HEK293 (cell line): ENCODE measurements at regions not wholly inside any gene's neighbourhood (a gene's known extent, or its start where the extent isn't known, plus 50 kb on each side); places are given as distances from the start of the nearest gene placed in this dataset.

Source experiments
- CTCF ChIA-PET: fragments of 350-600 bp; formaldehyde crosslinking; extraction: SDS; loops from one replicate; lab custom pipeline; 2021; ENCODE audit warnings: antibody characterized with exemption; lab: Yijun Ruan, JAX
- POLR2A ChIA-PET: fragments of 300-600 bp; formaldehyde crosslinking; extraction: SDS; loops from one replicate; lab custom pipeline; 2020; ENCODE audit warnings: antibody characterized with exemption, inconsistent platforms; lab: Yijun Ruan, JAX
- H3K27ac ChIP-seq: fragments of 200-500 bp; sonication (Bioruptor generic); 2 replicates; pipeline ENCODE4 v1.5.1; 2014; ENCODE audit warnings: low read depth, low read length, control low read depth, inconsistent platforms; ENCODE audit errors: extremely low read depth
- H3K36me3 ChIP-seq, 2 experiments: fragments of 200-500 bp in 1 of 2; sonication (Bioruptor generic) in 1 of 2; 1 replicate in 1 of 2; 2 replicates in 1 of 2; pipeline ENCODE4 v1.5.1; 2014 to 2017; ENCODE audit warnings: inconsistent platforms in 2 of 2, low read length in 2 of 2; ENCODE audit not compliant: control insufficient read depth in 2 of 2, insufficient read depth in 1 of 2
- H3K4me1 ChIP-seq: fragments of 200-500 bp; sonication (Bioruptor generic); 2 replicates; pipeline ENCODE4 v1.5.1; 2014; ENCODE audit warnings: mild to moderate bottlenecking, low read length, inconsistent platforms; ENCODE audit not compliant: control insufficient read depth, insufficient read depth
- H3K4me3 ChIP-seq: 2 replicates; pipeline ENCODE4 v1.5.1; 2011; ENCODE audit warnings: low read depth, mild to moderate bottlenecking, control low read depth, low read length, moderate library complexity
- H3K9me3 ChIP-seq: fragments of 200-500 bp; sonication (Bioruptor generic); 2 replicates; pipeline ENCODE4 v1.5.1; 2014; ENCODE audit warnings: low read depth, low read length, inconsistent platforms; ENCODE audit not compliant: control insufficient read depth, insufficient read depth
- KLF7 ChIP-seq: fragments of 450-650 bp; formaldehyde crosslinking; IDR thresholded peaks from 2 replicates; pipeline ENCODE4 v1.5.1; 2016; ENCODE audit warnings: missing biosample characterization, missing genetic modification characterization, borderline replicate concordance
- MZF1 ChIP-seq: fragments of 450-650 bp; formaldehyde crosslinking; IDR thresholded peaks from 2 replicates; pipeline ENCODE4 v1.5.1; 2017; ENCODE audit warnings: missing biosample characterization, missing genetic modification characterization, borderline replicate concordance
- PRDM1 ChIP-seq: fragments of 450-650 bp; formaldehyde crosslinking; IDR thresholded peaks from 2 replicates; pipeline ENCODE4; 2016; ENCODE audit warnings: missing biosample characterization, missing genetic modification characterization
- RBAK ChIP-seq: fragments of 450-650 bp; formaldehyde crosslinking; IDR thresholded peaks from 2 replicates; pipeline ENCODE4 v1.5.1; 2016; ENCODE audit warnings: missing biosample characterization, missing genetic modification characterization
- TRIM28 ChIP-seq: IDR thresholded peaks from 2 replicates; pipeline ENCODE4 v1.6.1; 2011; ENCODE audit warnings: low read length, control low read depth, borderline replicate concordance
- ZEB2 ChIP-seq: fragments of 450-650 bp; formaldehyde crosslinking; IDR thresholded peaks from 2 replicates; pipeline ENCODE4 v1.5.1; 2016; ENCODE audit warnings: missing biosample characterization, missing genetic modification characterization
- ZNF138 ChIP-seq: fragments of 450-650 bp; formaldehyde crosslinking; IDR thresholded peaks from 2 replicates; pipeline ENCODE4 v1.5.1; 2016; ENCODE audit warnings: missing biosample characterization, missing genetic modification characterization, borderline replicate concordance
- ZNF211 ChIP-seq: fragments of 450-650 bp; formaldehyde crosslinking; IDR thresholded peaks from 2 replicates; pipeline ENCODE4 v1.5.1; 2016; ENCODE audit warnings: low read depth, missing biosample characterization, missing genetic modification characterization
- ZNF274 ChIP-seq, 2 experiments: fragments of 200-500 bp in 1 of 2; fragments of 450-650 bp in 1 of 2; sonication (Bioruptor generic) in 1 of 2; formaldehyde crosslinking in 1 of 2; IDR thresholded peaks; 2 replicates each; pipeline versions ENCODE4 v1.5.1 to v1.6.1; 2014 to 2016; ENCODE audit warnings: borderline replicate concordance in 1 of 2, inconsistent platforms in 1 of 2, low read length in 1 of 2, missing biosample characterization in 1 of 2, missing genetic modification characterization in 1 of 2
- ZNF558 ChIP-seq: fragments of 450-650 bp; formaldehyde crosslinking; IDR thresholded peaks from 2 replicates; pipeline ENCODE4 v1.5.1; 2016; ENCODE audit warnings: missing biosample characterization, missing genetic modification characterization
- ZNF747 ChIP-seq: fragments of 450-650 bp; formaldehyde crosslinking; IDR thresholded peaks from 2 replicates; pipeline ENCODE4 v1.5.1; 2016; ENCODE audit warnings: missing biosample characterization, missing genetic modification characterization
- TF ChIP-seq, protein P1 (sequence below): fragments of 450-650 bp; formaldehyde crosslinking; IDR thresholded peaks from 2 replicates; pipeline ENCODE4 v1.5.1; 2016; ENCODE audit warnings: missing biosample characterization, missing genetic modification characterization
- TF ChIP-seq, protein P2 (sequence below): fragments of 450-650 bp; formaldehyde crosslinking; IDR thresholded peaks from 2 replicates; pipeline ENCODE4 v1.5.1; 2016; ENCODE audit warnings: missing biosample characterization, missing genetic modification characterization
- TF ChIP-seq, protein P3 (sequence below): fragments of 450-650 bp; formaldehyde crosslinking; IDR thresholded peaks from 2 replicates; pipeline ENCODE4 v1.5.1; 2017; ENCODE audit warnings: missing biosample characterization, missing genetic modification characterization

DNA sequence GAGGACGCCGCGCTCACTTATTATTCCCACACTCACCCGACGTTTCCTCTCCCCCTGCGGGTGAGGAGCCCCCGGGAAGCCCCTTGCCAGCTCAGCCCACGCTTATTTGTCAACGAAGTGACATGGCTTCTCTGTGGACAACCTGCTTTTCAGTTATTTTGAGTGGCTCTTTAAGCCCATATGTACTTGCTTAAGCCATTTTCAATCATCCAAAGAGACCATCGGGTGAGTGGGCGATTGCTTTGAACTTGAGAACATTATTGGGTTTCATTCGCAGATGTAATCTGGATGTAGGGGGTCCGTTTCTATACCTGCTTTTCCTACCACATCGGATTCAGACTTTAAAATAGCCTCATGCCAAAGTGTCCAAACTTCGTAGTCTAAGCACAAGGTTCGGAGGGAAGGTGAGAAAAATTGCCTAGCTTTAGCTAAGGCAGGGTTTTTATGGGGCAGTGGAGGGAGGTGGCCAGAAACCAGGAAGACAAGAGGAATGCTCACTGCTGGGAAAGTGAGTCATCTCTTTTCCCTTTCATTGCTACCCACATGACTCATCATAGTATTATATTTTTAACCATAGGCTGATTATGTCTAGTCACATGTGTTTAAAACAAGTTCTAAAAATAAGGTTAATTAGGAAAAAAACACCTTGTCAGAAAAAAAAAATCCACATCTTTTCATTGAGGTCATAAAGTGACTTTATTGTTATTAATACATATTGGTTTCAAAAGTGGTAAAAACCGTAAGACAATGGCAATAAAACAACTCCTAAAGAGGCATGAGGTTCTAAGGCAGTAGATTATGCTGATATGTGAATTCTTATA, 773.1 kb upstream of the NR2F2 start (continued):
- TF ChIP-seq, protein P1, sequence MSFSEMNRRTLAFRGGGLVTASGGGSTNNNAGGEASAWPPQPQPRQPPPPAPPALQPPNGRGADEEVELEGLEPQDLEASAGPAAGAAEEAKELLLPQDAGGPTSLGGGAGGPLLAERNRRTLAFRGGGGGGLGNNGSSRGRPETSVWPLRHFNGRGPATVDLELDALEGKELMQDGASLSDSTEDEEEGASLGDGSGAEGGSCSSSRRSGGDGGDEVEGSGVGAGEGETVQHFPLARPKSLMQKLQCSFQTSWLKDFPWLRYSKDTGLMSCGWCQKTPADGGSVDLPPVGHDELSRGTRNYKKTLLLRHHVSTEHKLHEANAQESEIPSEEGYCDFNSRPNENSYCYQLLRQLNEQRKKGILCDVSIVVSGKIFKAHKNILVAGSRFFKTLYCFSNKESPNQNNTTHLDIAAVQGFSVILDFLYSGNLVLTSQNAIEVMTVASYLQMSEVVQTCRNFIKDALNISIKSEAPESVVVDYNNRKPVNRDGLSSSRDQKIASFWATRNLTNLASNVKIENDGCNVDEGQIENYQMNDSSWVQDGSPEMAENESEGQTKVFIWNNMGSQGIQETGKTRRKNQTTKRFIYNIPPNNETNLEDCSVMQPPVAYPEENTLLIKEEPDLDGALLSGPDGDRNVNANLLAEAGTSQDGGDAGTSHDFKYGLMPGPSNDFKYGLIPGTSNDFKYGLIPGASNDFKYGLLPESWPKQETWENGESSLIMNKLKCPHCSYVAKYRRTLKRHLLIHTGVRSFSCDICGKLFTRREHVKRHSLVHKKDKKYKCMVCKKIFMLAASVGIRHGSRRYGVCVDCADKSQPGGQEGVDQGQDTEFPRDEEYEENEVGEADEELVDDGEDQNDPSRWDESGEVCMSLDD (tag by site-specific recombination): no peak
- TF ChIP-seq ZNF747 (no peak), ZNF274 (IDR thresholded peaks at IDR 0.05; ENCODE audit: low read length) (no peak), ZNF274 (tag by site-specific recombination; IDR thresholded peaks at IDR 0.05; ENCODE audit: borderline replicate concordance) (no peak)
- TF ChIP-seq, protein P2, sequence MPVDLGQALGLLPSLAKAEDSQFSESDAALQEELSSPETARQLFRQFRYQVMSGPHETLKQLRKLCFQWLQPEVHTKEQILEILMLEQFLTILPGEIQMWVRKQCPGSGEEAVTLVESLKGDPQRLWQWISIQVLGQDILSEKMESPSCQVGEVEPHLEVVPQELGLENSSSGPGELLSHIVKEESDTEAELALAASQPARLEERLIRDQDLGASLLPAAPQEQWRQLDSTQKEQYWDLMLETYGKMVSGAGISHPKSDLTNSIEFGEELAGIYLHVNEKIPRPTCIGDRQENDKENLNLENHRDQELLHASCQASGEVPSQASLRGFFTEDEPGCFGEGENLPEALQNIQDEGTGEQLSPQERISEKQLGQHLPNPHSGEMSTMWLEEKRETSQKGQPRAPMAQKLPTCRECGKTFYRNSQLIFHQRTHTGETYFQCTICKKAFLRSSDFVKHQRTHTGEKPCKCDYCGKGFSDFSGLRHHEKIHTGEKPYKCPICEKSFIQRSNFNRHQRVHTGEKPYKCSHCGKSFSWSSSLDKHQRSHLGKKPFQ: 0 out of 2 replicates have a peak, but pooled peaks have one; percentile 10
- TF ChIP-seq, all 188 proteins: peak for 51

DNA sequence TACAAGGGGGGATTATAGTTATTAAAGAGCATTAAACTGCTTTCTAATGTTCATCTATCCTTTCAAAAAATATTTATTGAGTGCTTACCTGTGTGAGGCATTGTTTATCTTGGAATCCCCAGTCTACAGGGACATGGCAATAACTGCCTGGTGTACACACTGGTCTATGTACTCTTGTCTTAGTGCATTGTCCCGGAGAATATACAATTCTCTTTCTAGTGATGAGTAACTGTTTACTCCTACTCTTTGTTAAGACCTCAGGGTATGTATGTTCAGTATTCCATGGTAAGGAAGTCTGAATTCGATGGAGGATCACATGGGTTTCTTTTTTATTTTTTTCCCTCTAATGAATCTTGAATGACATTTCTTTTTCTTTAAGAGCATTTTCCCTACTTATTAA, 772.4 kb upstream of the NR2F2 start:
- H3K9me3 ChIP-seq: no peaks in the 10 kb centered on the region
- peaks cover 24% of the 10 kb centered on the region for H3K4me1 ChIP-seq
- no peak overlapping the region for H3K4me3 ChIP-seq
- ChIA-PET POLR2A (interaction anchor here (1.5 kb wide), 1 partner anchor 149 kb away, joined by 3 read pairs; no protein-coding TSS in a partner anchor), CTCF (interaction anchor here (0.5 kb wide), 1 partner anchor 770 kb away, joined by 3 read pairs; no protein-coding TSS in a partner anchor)
- TF ChIP-seq, protein P3, sequence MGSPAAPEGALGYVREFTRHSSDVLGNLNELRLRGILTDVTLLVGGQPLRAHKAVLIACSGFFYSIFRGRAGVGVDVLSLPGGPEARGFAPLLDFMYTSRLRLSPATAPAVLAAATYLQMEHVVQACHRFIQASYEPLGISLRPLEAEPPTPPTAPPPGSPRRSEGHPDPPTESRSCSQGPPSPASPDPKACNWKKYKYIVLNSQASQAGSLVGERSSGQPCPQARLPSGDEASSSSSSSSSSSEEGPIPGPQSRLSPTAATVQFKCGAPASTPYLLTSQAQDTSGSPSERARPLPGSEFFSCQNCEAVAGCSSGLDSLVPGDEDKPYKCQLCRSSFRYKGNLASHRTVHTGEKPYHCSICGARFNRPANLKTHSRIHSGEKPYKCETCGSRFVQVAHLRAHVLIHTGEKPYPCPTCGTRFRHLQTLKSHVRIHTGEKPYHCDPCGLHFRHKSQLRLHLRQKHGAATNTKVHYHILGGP: peak; percentile 69
- TF ChIP-seq RBAK: no peak
- 0 out of 2 replicates have a peak, but pooled peaks have one; percentile 13 for TF ChIP-seq ZNF558 (tag by site-specific recombination)
- no peak for TF ChIP-seq TRIM28
- no peak for TF ChIP-seq ZNF211 (tag by site-specific recombination)
- H3K27ac ChIP-seq: peak overlapping the region; percentile 99
- no peaks in the 10 kb centered on the region for H3K36me3 ChIP-seq

DNA sequence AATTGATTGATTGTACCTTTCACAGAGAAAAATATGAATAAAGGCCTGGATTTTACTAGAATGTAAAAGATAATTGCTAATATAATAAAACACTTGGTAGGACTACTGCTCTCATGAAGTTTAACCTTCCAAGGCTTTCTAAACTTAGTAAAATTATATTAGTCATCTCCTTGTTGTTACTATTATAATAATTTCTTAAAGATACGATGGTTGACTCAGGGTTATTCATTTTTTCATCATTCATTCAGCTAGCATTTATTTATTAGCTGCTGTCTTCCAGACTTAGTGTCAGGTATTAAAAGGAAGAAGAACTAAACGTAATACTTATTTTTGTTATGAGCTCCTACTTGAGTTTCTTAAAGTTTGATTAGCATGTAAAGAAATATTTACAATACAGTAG, 771.6 kb upstream of the NR2F2 start:
- TF ChIP-seq MZF1 (tag by site-specific recombination): no peak
- no peak for TF ChIP-seq ZNF138 (tag by site-specific recombination)
- no peak for TF ChIP-seq KLF7 (tag by site-specific recombination)
- TF ChIP-seq ZEB2 (tag by site-specific recombination): no peak
- no peak for TF ChIP-seq PRDM1 (tag by site-specific recombination)
- Histone ChIP-seq H3K9me3 (no peaks in the 10 kb centered on the region), H3K27ac (no peak overlapping the region; the same call in 1 of the 2 replicates), H3K36me3 (no peaks in the 10 kb centered on the region), H3K4me1 (peaks cover 24% of the 10 kb centered on the region), H3K4me3 (no peak overlapping the region)
- ChIA-PET POLR2A (no interaction called here), CTCF (no interaction called here)
